GM19328 (cell line): ENCODE measurements at regions not wholly inside any gene's neighbourhood (a gene's known extent, or its start where the extent isn't known, plus 50 kb on each side); places are given as distances from the start of the nearest gene placed in this dataset.

Experiments
- ATAC-seq: cut with Tn5 transposase; IDR thresholded peaks from one replicate; pipeline ENCODE4 v1.9.1; 2021; ENCODE audit warnings: mild to moderate bottlenecking, moderate library complexity; ENCODE audit not compliant: unreplicated experiment

DNA sequence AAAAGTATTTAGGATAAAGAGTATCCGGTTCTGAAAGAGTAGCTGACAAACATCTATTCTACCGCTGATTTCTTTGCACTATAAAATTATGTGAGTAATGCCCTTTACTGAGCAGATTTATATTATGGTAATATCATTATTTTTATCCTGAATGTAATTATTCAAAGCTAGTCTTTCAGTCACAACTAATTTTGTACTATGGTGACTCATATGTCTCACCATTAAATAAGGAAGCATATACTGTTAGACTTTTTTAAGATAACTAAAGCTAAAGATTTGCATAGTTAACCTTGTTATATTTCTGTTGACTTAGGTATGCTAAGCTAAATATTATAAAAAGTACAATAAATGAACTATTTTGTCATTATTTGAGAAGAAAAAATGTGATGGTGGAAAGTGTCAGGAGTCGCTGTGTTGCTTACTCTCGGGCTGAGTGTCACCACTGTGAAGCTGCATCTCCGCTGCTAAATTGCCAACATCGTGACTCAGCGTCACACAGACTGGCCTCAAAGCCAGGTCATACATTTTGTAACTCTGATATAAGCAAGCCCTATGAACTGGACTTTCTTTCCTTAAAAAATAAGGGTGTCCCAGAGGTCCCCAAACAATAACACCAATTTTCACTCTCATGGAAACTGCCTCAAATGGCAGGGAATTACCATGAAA lies 69.1 kb upstream of the SSTR1 start:
- ATAC-seq = no peak

DNA sequence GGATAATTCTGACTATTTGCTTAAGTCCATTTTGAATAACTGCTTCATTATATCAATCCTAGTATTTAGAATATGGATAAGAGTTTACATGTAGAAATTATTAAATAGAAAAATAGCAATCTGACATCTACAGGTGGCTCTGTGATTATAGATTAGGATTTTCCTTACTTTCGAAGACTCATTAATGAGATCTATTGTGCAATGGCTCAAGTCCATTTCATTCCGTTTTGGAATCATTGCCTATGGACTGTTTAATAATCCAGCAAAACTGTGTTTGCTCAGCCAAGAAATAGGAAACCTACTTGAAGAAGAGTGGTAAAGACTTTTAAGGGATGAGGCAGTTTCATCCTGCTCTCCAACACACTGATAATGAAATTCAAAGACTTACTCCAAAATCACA lies 67.8 kb upstream of the SSTR1 start:
- ATAC-seq = no peak

DNA sequence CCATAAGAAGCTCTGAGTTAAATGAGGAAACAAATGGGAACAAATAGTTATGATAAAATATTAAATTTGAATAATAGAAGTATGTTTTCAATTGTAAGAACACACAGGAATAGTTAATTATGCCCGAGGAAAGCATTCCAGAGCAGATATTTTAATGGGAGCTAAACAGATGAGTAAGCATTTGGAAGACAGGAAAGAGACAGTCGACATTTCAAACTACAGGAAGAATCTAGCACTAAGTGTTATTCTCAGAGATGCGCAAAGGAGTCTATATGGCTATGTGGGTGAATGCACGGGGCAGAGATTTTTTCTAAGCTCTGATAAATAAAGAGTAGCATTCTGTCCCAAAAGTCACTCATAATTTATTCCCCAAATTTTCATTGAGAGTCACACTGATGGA lies 64.5 kb upstream of the SSTR1 start:
- ATAC-seq = no peak

DNA sequence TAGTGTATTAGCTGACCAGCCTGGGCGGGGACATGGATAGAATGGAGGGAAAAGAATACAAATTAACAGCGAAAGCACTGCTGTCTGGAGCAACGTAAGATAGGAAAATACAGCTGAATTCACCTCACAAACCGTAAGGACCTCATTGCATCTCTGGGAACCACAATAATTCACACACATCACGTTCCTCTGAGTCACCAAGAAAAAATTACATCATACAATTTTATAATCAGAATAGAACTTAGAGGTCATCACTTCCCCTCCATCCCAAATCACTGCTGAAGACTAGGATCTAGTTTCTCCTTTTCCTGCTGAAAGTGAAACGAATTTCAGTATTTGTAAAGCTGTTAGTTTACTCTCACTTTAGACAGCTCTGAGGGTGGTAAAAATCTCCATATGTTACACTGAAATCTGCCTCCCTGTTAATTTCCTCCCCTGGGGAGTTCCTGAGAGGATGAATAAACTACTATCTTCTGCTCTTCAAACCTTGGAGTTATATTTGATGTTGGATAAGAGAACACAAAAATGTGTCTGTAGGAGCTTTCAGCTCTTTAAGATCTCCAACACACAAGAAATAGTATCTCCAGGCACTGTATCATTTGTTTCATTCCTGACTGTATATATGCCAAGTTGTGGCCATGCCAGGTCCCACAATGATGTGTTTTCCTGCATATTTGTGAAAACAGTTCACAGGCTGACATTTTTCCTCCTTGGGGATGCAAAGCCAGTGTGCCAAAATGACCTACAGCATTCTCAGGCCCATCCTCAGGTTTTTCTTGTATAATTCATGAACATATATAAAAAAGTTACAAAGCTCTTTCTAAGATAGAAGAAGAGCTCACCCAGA lies 63.8 kb upstream of the SSTR1 start:
- no peak for ATAC-seq

DNA sequence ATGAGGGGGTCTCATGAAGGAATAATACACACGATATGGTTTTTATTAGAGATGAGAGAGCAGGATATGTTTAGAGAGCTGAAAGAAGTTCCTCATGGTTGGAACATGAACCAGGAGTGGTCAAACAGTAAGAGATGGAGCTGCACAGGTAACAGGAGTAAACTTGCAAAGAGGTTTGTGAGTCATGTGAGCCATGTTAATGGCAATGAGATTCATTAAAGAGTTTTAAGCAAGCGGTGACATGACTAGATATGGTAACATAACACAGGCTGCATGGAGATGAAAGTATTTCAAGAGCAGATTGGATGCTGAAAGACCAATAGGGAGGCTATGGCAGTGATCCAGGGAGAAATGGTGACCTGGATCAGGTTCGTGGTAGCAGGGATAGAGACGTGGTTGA lies 62.6 kb upstream of the SSTR1 start:
- ATAC-seq = no peak

DNA sequence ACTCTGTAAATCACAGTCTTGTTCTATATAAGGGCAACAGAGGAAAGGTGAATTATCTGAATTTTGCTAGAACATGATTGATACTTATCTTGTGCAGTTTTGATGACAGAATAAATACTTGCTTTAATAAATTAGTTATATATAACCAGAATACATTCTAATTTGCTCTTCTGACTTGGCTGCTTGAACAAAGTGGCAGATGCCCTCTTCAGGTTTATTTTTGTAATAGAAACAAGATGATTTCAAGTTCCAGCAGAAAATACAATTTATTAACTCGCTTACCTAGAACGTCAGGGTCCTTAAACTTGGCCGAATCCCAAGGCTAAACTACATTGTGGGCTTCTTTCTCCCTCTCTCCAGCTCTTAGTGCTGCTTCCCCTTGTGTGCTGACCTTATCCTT lies 57.6 kb upstream of the SSTR1 start:
- ATAC-seq = no peak
